ENCODE measurements at regions not wholly inside any gene's neighbourhood (a gene's known extent, or its start where the extent isn't known, plus 50 kb on each side); places are given as distances from the start of the nearest gene placed in this dataset.

GRCh38 chr2:65850695-65851094 lies 418.3 kb upstream of the SPRED2 start:
- H2AFZ ChIP-seq (ENCODE audit: low read depth), result no peak overlapping the region
- CTCF ChIA-PET, result interaction anchor here (1.1 kb wide), 1 partner anchor 72 kb away, joined by 3 read pairs; no protein-coding TSS in a partner anchor
- no peak for DNase-seq

GRCh38 chr2:65846989-65847678 lies 414.7 kb upstream of the SPRED2 start:
- Histone ChIP-seq H3K79me2 (ENCODE audit: insufficient read depth) (no peaks in the 10 kb centered on the region), H3K27ac (ENCODE audit: low read depth in 2 of 2, low read length in 1 of 2) (no peak overlapping the region), H3K4me3 (ENCODE audit: low read depth in 2 of 2, low read length in 1 of 2) (no peak overlapping the region), H3K4me1 (ENCODE audit: control insufficient read depth in 1 of 2, insufficient read depth in 2 of 2, low read depth in 1 of 2, low read length in 1 of 2) (peaks cover 0 to 5% of the 10 kb centered on the region in 2 experiments; a peak in 1 of 4 replicates), H2AFZ (ENCODE audit: low read depth) (no peak overlapping the region), H3K4me2 (no peak overlapping the region), H3K9me3 (no peaks in the 10 kb centered on the region), H3K36me3 (replicated peaks in 1 of 2; ENCODE audit: control insufficient read depth in 1 of 2, insufficient read depth in 2 of 2, low read length in 1 of 2) (no peaks in the 10 kb centered on the region), H3K27me3 (ENCODE audit: insufficient read depth) (no peaks in the 10 kb centered on the region), H3K9ac (no peak overlapping the region), H4K20me1 (ENCODE audit: insufficient read depth) (no peaks in the 10 kb centered on the region), H3F3A (replicated peaks; ENCODE audit: insufficient read depth) (no peaks in the 10 kb centered on the region), H3K9me2 (no peaks in the 10 kb centered on the region)
- ChIA-PET CTCF (no interaction called here), POLR2A (no interaction called here)
- no peak for DNase-seq
- WGBS (ENCODE audit: low lambda C conversion rate), result 30% methylated on average over 9 of the region's 9 CpGs
- no peak for TF ChIP-seq RAD21 (IDR thresholded peaks at IDR 0.05; ENCODE audit: low read length)
- TF ChIP-seq EZH2phosphoT487 (IDR thresholded peaks at IDR 0.05; ENCODE audit: borderline replicate concordance, low read depth), result no peak
- no peak for TF ChIP-seq CHD2 (IDR thresholded peaks at IDR 0.05; ENCODE audit: low read length, partially characterized antibody)
- TF ChIP-seq PBX3 (IDR thresholded peaks at IDR 0.05), result no peak
- no peak for TF ChIP-seq MEF2A (IDR thresholded peaks at IDR 0.05; ENCODE audit: borderline replicate concordance, low read depth)
- no peak for TF ChIP-seq REST (IDR thresholded peaks at IDR 0.05; ENCODE audit: low read depth, low read length)
- no peak for TF ChIP-seq ELF1 (IDR thresholded peaks at IDR 0.05)
- no peak for TF ChIP-seq FOSL2 (IDR thresholded peaks at IDR 0.05; ENCODE audit: borderline replicate concordance, low read depth)
- no peak for TF ChIP-seq USF2 (IDR thresholded peaks at IDR 0.05; ENCODE audit: borderline replicate concordance, low read depth, low read length)
- no peak for TF ChIP-seq FOXM1 (IDR thresholded peaks at IDR 0.05; ENCODE audit: low read depth)
- no peak for TF ChIP-seq RXRA (IDR thresholded peaks at IDR 0.05; ENCODE audit: borderline replicate concordance, low read depth)
- TF ChIP-seq ZBTB33 (IDR thresholded peaks at IDR 0.05; ENCODE audit: borderline replicate concordance, low read depth), result no peak
- TF ChIP-seq MAX (IDR thresholded peaks at IDR 0.05; ENCODE audit: low read depth), result no peak

More at GRCh38 chr2:65850695-65851094, 418.3 kb upstream of the SPRED2 start:
- Histone ChIP-seq H3F3A (replicated peaks; ENCODE audit: insufficient read depth) (no peaks in the 10 kb centered on the region), H3K9ac (no peak overlapping the region), H3K9me2 (no peaks in the 10 kb centered on the region), H3K36me3 (replicated peaks in 1 of 2; ENCODE audit: control insufficient read depth in 1 of 2, insufficient read depth in 2 of 2, low read length in 1 of 2) (no peaks in the 10 kb centered on the region), H3K27ac (ENCODE audit: low read depth in 2 of 2, low read length in 1 of 2) (no peak overlapping the region), H3K4me2 (no peak overlapping the region), H3K27me3 (ENCODE audit: insufficient read depth) (no peaks in the 10 kb centered on the region), H3K79me2 (ENCODE audit: insufficient read depth) (no peaks in the 10 kb centered on the region), H4K20me1 (ENCODE audit: insufficient read depth) (no peaks in the 10 kb centered on the region), H3K9me3 (no peaks in the 10 kb centered on the region), H3K4me3 (ENCODE audit: low read depth in 2 of 2, low read length in 1 of 2) (no peak overlapping the region), H3K4me1 (ENCODE audit: control insufficient read depth in 1 of 2, insufficient read depth in 2 of 2, low read depth in 1 of 2, low read length in 1 of 2) (peaks cover 0 to 3% of the 10 kb centered on the region in 2 experiments; a peak in 1 of 4 replicates)
- TF ChIP-seq IRF3 (IDR thresholded peaks at IDR 0.05; ENCODE audit: low read depth, low read length) (no peak), RFX5 (IDR thresholded peaks at IDR 0.05; ENCODE audit: low read length) (no peak)
- POLR2A ChIA-PET, result no interaction called here
